Ishikawa (cell line): ENCODE measurements at regions not wholly inside any gene's neighbourhood (a gene's known extent, or its start where the extent isn't known, plus 50 kb on each side); places are given as distances from the start of the nearest gene placed in this dataset.

Source experiments
- CEBPB ChIP-seq: IDR thresholded peaks from 2 replicates; pipeline ENCODE4 v1.6.1; 2012
- CREB1 ChIP-seq: IDR thresholded peaks from 2 replicates; pipeline ENCODE4 v1.6.1; 2012; ENCODE audit warnings: low read depth
- EGR1 ChIP-seq: IDR thresholded peaks from 2 replicates; pipeline ENCODE4 v1.6.1; 2012
- EP300 ChIP-seq: IDR thresholded peaks from 2 replicates; pipeline ENCODE4 v1.6.1; 2012; ENCODE audit warnings: borderline replicate concordance
- FOXM1 ChIP-seq: IDR thresholded peaks from 2 replicates; pipeline ENCODE4 v1.6.1; 2012; ENCODE audit warnings: low read depth, borderline replicate concordance
- MAX ChIP-seq: IDR thresholded peaks from 2 replicates; pipeline ENCODE4 v1.6.1; 2012
- NFIC ChIP-seq: IDR thresholded peaks from 2 replicates; pipeline ENCODE4 v1.6.1; 2012
- RAD21 ChIP-seq: IDR thresholded peaks from 2 replicates; pipeline ENCODE4 v1.6.1; 2012; ENCODE audit warnings: low read depth
- REST ChIP-seq: IDR thresholded peaks from 2 replicates; pipeline ENCODE4 v1.6.1; 2012; ENCODE audit warnings: low read depth, mild to moderate bottlenecking
- TAF1 ChIP-seq: IDR thresholded peaks from 2 replicates; pipeline ENCODE4 v1.6.1; 2012; ENCODE audit warnings: low read depth, mild to moderate bottlenecking
- TCF12 ChIP-seq: IDR thresholded peaks from 2 replicates; pipeline ENCODE4 v1.6.1; 2012; ENCODE audit warnings: low read depth
- TEAD4 ChIP-seq: IDR thresholded peaks from 2 replicates; pipeline ENCODE4 v1.6.1; 2012
- USF1 ChIP-seq: IDR thresholded peaks from 2 replicates; pipeline ENCODE4 v1.6.1; 2012
- YY1 ChIP-seq: IDR thresholded peaks from 2 replicates; pipeline ENCODE4 v1.6.1; 2012; ENCODE audit warnings: low read depth
- ZBTB7A ChIP-seq: IDR thresholded peaks from 2 replicates; pipeline ENCODE4 v1.6.1; 2012; ENCODE audit warnings: low read depth

DNA sequence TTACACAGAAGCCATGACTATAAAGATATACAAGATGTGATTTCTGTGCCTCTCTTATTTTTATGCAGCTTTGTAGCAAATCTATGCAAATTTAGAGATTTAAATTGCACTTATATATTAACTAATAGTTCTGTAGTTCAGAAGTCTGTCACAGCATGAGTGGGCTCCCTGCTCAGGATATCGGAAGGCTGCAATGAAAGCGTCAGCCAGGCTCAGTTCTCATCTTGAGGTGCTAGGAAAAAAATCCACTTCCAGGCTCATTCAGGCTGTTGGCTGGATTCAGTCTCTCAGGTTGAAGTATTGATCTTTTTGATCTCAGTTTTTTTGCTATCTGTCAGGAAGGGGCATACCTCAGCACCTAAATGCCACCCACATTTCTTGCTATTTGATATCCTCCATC lies 487.4 kb upstream of the DEPDC1 start:
- TF ChIP-seq NFIC (no peak), MAX (no peak), USF1 (no peak), ZBTB7A (no peak), REST (no peak), TCF12 (no peak), EGR1 (no peak), CEBPB (no peak), RAD21 (no peak), EP300 (no peak)

GRCh38 chr1:68994096-68994495 lies 497.2 kb upstream of the DEPDC1 start:
- no peak for TF ChIP-seq EP300
- no peak for TF ChIP-seq USF1
- TF ChIP-seq EGR1: no peak
- TF ChIP-seq TEAD4: no peak
- no peak for TF ChIP-seq ZBTB7A
- TF ChIP-seq REST: no peak
- TF ChIP-seq RAD21: no peak
- no peak for TF ChIP-seq TCF12
- TF ChIP-seq NFIC: no peak
- TF ChIP-seq FOXM1: no peak

DNA sequence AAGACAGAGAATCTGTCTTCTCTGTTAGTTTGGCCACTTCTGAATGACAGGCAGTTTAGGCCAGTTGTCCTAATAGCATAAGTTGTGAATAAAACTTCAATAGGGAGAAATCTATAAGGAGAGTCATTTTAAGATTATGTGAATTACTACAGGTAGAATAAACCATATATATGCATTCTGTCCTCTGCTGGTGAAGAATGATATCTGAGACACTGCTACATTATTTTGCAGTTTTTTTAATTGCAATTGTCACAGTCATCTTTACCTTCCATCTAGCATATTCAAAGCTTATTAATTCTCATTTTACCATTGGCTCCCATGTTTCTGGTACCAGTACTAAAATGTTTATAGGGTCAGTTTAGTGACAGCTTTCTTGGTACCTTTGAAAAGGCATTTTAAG lies 519.6 kb upstream of the DEPDC1 start:
- TF ChIP-seq REST (no peak), RAD21 (peak; percentile 32), ZBTB7A (no peak)

DNA sequence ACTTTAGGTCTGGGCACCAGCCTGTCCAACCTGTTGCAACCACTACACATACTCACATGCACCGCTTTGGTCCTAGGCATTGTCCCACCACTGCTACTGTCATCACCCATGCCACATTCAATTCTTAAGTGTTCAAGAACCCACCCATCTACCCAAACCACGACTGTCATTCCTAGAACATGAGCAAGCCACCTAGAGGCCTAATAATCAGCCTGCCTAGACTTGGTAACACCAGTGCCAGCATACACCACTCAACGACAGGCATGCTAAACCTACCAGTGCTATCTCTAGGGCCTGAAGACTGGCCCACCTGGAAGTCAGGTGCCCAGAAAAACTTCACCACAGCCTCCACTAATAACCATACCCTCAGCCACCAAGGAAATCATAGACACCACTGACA lies 532.8 kb upstream of the DEPDC1 start:
- TF ChIP-seq EGR1 (no peak), CREB1 (no peak), MAX (no peak), TAF1 (no peak), USF1 (no peak)

GRCh38 chr1:69038379-69038778 lies 529.3 kb upstream of the LRRC7 start:
- TF ChIP-seq USF1 (no peak), FOXM1 (no peak), YY1 (no peak), ZBTB7A (no peak), NFIC (no peak), REST (no peak), CREB1 (no peak), MAX (no peak), RAD21 (no peak), EP300 (no peak), TEAD4 (no peak), EGR1 (no peak), TCF12 (no peak), TAF1 (no peak)
